Epithelial cell of proximal tubule (primary cell): ENCODE measurements at regions not wholly inside any gene's neighbourhood (a gene's known extent, or its start where the extent isn't known, plus 50 kb on each side); places are given as distances from the start of the nearest gene placed in this dataset.

Experiments
- DNase-seq: peaks from one replicate; pipeline ENCODE4 v3.0.0-alpha.2; 2011; ENCODE audit warnings: low read depth
- H3K4me3 ChIP-seq: 2 replicates; pipeline ENCODE4 v1.5.1; 2011; ENCODE audit warnings: low read depth, mild to moderate bottlenecking, low read length
- TF ChIP-seq, protein P1 (sequence below): conservative IDR thresholded peaks from 2 replicates; pipeline ENCODE4 v1.5.1; 2012; ENCODE audit warnings: low read depth, mild to moderate bottlenecking, low read length

DNA sequence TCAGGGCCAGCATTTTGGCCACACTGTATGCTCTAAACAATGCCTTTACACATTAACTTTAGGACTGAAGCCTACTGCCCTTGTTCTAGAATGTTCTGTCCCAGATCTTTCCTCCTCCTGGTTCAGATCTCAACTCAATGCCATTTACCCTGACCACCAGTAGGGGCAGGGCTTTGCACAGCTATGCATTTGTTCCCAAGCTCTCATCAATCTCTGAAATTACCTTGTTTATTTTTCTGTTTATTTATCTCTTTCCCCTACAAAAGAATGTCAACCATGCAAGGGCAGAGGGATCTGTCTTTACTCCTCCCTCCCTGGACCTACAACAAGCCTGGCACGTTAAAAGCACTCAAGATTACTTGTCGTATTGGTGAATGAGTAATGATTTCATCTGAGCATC lies 612.9 kb downstream of the BNC2 start:
- TF ChIP-seq, protein P1, sequence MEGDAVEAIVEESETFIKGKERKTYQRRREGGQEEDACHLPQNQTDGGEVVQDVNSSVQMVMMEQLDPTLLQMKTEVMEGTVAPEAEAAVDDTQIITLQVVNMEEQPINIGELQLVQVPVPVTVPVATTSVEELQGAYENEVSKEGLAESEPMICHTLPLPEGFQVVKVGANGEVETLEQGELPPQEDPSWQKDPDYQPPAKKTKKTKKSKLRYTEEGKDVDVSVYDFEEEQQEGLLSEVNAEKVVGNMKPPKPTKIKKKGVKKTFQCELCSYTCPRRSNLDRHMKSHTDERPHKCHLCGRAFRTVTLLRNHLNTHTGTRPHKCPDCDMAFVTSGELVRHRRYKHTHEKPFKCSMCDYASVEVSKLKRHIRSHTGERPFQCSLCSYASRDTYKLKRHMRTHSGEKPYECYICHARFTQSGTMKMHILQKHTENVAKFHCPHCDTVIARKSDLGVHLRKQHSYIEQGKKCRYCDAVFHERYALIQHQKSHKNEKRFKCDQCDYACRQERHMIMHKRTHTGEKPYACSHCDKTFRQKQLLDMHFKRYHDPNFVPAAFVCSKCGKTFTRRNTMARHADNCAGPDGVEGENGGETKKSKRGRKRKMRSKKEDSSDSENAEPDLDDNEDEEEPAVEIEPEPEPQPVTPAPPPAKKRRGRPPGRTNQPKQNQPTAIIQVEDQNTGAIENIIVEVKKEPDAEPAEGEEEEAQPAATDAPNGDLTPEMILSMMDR: peak; percentile 79
- DNase-seq: no peak
- H3K4me3 ChIP-seq: no peak overlapping the region

DNA sequence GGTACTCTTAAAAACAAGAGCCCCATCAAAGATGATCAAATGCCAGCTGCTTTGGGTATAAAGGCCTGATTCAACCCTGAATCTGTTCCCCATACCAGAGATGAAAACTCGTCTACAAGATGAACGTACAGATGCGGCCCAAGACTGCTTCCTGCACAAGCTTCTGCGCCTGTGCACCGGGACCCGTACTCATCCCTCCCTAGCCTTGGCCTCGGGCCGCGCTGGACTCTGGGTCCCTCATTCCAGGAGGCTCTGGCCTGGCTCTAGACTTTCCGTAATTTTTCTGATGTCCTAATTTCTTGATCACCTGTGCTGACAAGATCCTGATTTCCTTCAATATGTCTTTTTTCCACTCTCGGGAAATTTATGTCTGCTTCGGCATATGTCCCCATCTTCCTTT lies 612.3 kb downstream of the BNC2 start:
- no peak overlapping the region for H3K4me3 ChIP-seq
- DNase-seq: no peak
- TF ChIP-seq, protein P1: no peak

DNA sequence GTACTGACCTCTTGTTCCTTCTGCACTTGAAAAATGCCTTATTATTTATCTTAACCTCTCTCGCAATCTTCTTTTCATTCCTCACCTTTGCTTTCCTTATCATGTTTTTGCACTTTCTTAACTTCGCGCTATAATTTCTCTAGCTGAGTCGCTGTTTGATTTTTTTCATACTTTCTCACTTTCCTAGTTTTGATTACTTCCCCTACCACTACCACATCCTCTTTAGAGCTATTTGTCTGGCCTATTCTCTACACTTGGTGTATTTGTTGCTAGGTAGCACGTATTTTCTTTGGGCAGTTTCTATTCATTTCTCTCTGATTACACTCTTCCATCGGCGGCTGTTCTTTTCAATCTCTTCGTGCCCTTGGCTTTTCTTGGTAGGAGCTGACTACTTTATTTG lies 611.8 kb downstream of the BNC2 start:
- H3K4me3 ChIP-seq: no peak overlapping the region
- TF ChIP-seq, protein P1: no peak
- no peak for DNase-seq

DNA sequence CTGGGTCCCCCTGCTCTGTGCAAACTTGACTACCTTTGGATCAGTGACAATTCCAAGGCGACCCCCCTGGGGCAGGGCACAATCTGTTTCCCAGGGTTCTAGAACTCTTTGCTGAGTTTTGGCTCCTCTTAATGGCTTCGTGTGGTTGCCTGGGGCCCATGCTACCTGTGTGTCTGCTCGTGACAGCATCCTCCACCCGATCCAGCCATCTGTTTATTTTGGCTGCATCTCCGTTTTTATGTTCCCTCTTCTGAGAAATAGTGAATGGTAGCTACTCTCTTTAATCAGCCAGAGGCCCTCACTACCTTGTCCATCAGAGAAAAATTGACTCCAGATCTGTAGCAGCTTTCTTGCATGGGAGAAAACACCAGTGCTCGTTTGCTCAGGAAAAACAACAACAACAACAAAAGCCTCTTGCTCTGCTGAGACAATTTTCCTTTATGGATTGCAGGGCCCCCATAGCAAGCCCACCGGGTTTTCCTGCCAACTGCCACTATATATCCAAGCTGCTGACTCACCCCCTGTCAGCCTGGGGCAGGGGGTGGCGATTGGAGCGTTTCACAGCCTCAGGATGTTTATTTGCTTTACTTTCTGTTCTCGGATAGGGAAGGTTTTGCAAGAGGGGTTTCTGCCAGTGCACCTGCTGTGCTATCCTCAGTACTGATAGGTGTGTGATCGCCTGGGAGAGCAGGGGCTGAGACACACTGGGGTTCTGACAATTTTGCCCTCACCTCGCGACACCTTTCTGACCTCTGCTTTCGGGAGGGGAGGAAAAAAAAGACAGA lies 607.8 kb downstream of the BNC2 start:
- TF ChIP-seq, protein P1: no peak
- DNase-seq: no peak
- no peak overlapping the region for H3K4me3 ChIP-seq

DNA sequence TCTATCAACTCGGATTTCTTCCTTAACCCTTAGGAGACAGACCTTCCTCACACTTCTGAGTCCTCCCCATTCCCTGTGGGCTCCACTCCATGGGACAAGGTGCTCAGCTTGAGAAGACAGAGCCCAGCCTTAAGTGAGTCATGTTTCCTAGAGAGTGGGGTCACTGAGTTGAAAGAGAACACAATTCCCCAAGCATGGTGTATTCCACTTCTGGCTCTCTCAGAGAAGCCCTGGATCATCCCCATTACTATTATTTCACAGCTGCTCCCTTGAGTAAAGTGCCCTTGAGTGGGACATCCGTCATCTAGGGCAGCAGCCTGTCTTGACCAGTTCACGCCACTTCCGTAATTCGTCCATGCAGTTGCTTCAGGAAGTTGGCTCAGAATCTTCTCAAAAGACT lies 604.8 kb downstream of the BNC2 start:
- DNase-seq: no peak
- H3K4me3 ChIP-seq: no peak overlapping the region
- TF ChIP-seq, protein P1: no peak

DNA sequence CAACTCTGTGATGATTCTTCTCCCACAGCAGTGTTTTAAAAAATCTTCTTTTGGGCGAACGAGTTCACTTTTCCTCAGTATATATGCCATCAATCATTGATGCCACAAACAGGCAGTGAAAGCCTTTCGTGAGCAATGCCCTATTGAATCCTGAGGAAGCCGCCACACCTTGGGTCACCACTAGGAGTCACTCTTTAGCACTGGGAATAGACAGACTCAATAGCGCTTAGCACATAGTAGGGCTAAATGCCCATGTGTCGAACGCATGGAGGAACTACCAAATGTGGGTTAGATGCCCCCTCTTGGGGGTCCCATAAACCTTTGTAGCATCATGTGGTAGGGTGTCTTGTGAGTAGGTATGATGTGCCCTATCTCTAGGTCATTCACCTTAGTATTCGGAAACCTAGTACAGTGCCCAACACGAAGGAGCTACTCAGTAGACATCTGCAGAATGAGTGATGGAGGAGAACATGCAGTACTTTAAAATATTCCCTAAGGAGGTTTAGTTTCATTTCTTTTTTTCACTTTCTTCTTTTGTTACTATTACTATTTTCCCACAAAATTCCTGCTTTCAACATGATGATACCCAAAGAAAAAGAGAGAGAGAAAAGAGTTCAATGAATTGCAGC lies 603.7 kb downstream of the BNC2 start:
- TF ChIP-seq, protein P1: peak; percentile 66
- no peak overlapping the region for H3K4me3 ChIP-seq
- no peak for DNase-seq
